NOMO-1 (cell line): ENCODE measurements at regions not wholly inside any gene's neighbourhood (a gene's known extent, or its start where the extent isn't known, plus 50 kb on each side); places are given as distances from the start of the nearest gene placed in this dataset.

Experiments
- DNase-seq, 2 experiments: peaks; one replicate each; lab custom pipeline; 2025; ENCODE audit not compliant: unreplicated experiment in 2 of 2; lab: John Stamatoyannopoulos, UW

- DNase-seq: no peak
Measured at GRCh38 chr2:160940271-160940670, 220.0 kb upstream of the TANK start.

GRCh38 chr2:160940699-160941098 lies 219.5 kb upstream of the TANK start:
- DNase-seq: no peak

GRCh38 chr2:160941290-160941846 lies 218.9 kb upstream of the TANK start:
- no peak for DNase-seq

- DNase-seq: no peak
Measured at GRCh38 chr2:160942476-160943142, 217.6 kb upstream of the TANK start.

GRCh38 chr2:160943414-160943813 lies 216.8 kb upstream of the TANK start:
- no peak for DNase-seq

- no peak for DNase-seq
Measured at GRCh38 chr2:160952464-160953254, 207.6 kb upstream of the TANK start.

- DNase-seq: no peak
Measured at GRCh38 chr2:160955578-160955977, 204.7 kb upstream of the TANK start.

- DNase-seq: no peak
Measured at GRCh38 chr2:160956243-160956802, 203.9 kb upstream of the TANK start.

- no peak for DNase-seq
Measured at GRCh38 chr2:160963957-160964356, 196.3 kb upstream of the TANK start.

- no peak for DNase-seq
Measured at GRCh38 chr2:160967523-160967922, 192.7 kb upstream of the TANK start.

GRCh38 chr2:160968183-160968582 lies 192.0 kb upstream of the TANK start:
- no peak for DNase-seq

- peak; percentile 28 to 57 for DNase-seq
Measured at GRCh38 chr2:160970052-160970965, 189.9 kb upstream of the TANK start.

GRCh38 chr2:160973991-160974390 lies 186.2 kb upstream of the TANK start:
- no peak for DNase-seq

- DNase-seq: no peak
Measured at GRCh38 chr2:160974803-160975202, 185.4 kb upstream of the TANK start.

GRCh38 chr2:160976797-160977196 lies 183.4 kb upstream of the TANK start:
- no peak for DNase-seq

GRCh38 chr2:160977376-160977775 lies 182.9 kb upstream of the TANK start:
- no peak for DNase-seq

GRCh38 chr2:160977854-160978253 lies 182.4 kb upstream of the TANK start:
- DNase-seq: no peak

GRCh38 chr2:160984426-160985077 lies 175.7 kb upstream of the TANK start:
- DNase-seq: no peak

GRCh38 chr2:160989778-160990177 lies 170.4 kb upstream of the TANK start:
- DNase-seq: no peak

GRCh38 chr2:160993654-160994061 lies 166.6 kb upstream of the TANK start:
- no peak for DNase-seq
